Esophagus muscularis mucosa (tissue), 3 donors: ENCODE measurements at regions not wholly inside any gene's neighbourhood (a gene's known extent, or its start where the extent isn't known, plus 50 kb on each side); places are given as distances from the start of the nearest gene placed in this dataset.

Source experiments
- CTCF ChIP-seq, 3 experiments: fragments of 200-600 bp in 2 of 3; fragments of 450-650 bp in 1 of 3; sonication (generic) in 2 of 3; IDR thresholded peaks; one replicate each; pipeline ENCODE4 v1.5.1; 2017 to 2019; ENCODE audit warnings: antibody characterized with exemption in 3 of 3, mild to moderate bottlenecking in 2 of 3, moderate library complexity in 1 of 3
- POLR2A ChIP-seq: fragments of 450-650 bp; IDR thresholded peaks from one replicate; pipeline ENCODE4 v1.6.1; 2017; ENCODE audit warnings: antibody characterized with exemption, moderate library complexity, mild to moderate bottlenecking, low read depth
- POLR2AphosphoS5 ChIP-seq, 2 donors: sonication (generic); formaldehyde crosslinking; IDR thresholded peaks; one replicate each; pipeline ENCODE4 v1.6.1; 2017; ENCODE audit warnings: antibody characterized with exemption in 2 of 2

GRCh38 chr13:85298387-85298924 is 500.8 kb downstream of the SLITRK6 start:
- no peak for TF ChIP-seq POLR2AphosphoS5 (IDR thresholded peaks at IDR 0.05)
- no peak for TF ChIP-seq CTCF (IDR thresholded peaks at IDR 0.05)
- no peak for TF ChIP-seq POLR2A
